Muscle layer of colon (tissue), 2 donors: ENCODE measurements at regions not wholly inside any gene's neighbourhood (a gene's known extent, or its start where the extent isn't known, plus 50 kb on each side); places are given as distances from the start of the nearest gene placed in this dataset.
"Not testable (repeated sequence)": the region's sequence is repeated elsewhere in the genome, so short reads cannot be mapped to it uniquely, and the experiment has no call there.

Experiments
- H3K27ac ChIP-seq: one replicate; pipeline ENCODE4 v1.7.0; 2013; ENCODE audit warnings: low read depth, mild to moderate bottlenecking, low read length, moderate library complexity
- H3K27me3 ChIP-seq, 2 donors: one replicate each; pipeline ENCODE4 v1.7.0; 2013; ENCODE audit warnings: low read length in 2 of 2, mild to moderate bottlenecking in 2 of 2; ENCODE audit not compliant: insufficient read depth in 2 of 2, control insufficient read depth in 1 of 2
- H3K36me3 ChIP-seq: one replicate; pipeline ENCODE4 v1.7.0; 2013; ENCODE audit warnings: mild to moderate bottlenecking, low read length; ENCODE audit not compliant: insufficient read depth
- H3K4me1 ChIP-seq: one replicate; pipeline ENCODE4 v1.7.0; 2013; ENCODE audit warnings: mild to moderate bottlenecking, low read length; ENCODE audit not compliant: insufficient read depth
- H3K4me3 ChIP-seq, 2 donors: one replicate each; pipeline ENCODE4 v1.7.0; 2013; ENCODE audit warnings: low read length in 2 of 2, low read depth in 1 of 2, mild to moderate bottlenecking in 1 of 2, moderate library complexity in 1 of 2
- H3K9ac ChIP-seq: one replicate; pipeline ENCODE4 v1.7.0; 2013; ENCODE audit warnings: low read length
- H3K9me3 ChIP-seq: one replicate; pipeline ENCODE4 v1.7.0; 2013; ENCODE audit warnings: mild to moderate bottlenecking, low read length
- donor health status: abdominal sarcoma.
- donor health status: Adenocarcinoma of cecum.

GRCh38 chr12:60216226-60216625 is 620.4 kb downstream of the SLC16A7 start:
- H3K36me3 ChIP-seq, result no peaks in the 10 kb centered on the region
- H3K27ac ChIP-seq, result no peak overlapping the region
- no peaks in the 10 kb centered on the region for H3K4me1 ChIP-seq
- no peak overlapping the region for H3K9ac ChIP-seq
- no peak overlapping the region for H3K4me3 ChIP-seq
- no peaks in the 10 kb centered on the region for H3K27me3 ChIP-seq
- no peaks in the 10 kb centered on the region for H3K9me3 ChIP-seq

- no peaks in the 10 kb centered on the region for H3K27me3 ChIP-seq
- no peaks in the 10 kb centered on the region for H3K9me3 ChIP-seq
Observed at GRCh38 chr12:60223242-60223641, 627.4 kb downstream of the SLC16A7 start.

GRCh38 chr12:60225216-60226000 is 629.6 kb downstream of the SLC16A7 start:
- H3K36me3 ChIP-seq, result no peaks in the 10 kb centered on the region
- no peak overlapping the region for H3K4me3 ChIP-seq
- no peaks in the 10 kb centered on the region for H3K9me3 ChIP-seq
- H3K27ac ChIP-seq, result no peak overlapping the region
- no peak overlapping the region for H3K9ac ChIP-seq
- no peaks in the 10 kb centered on the region for H3K27me3 ChIP-seq
- no peaks in the 10 kb centered on the region for H3K4me1 ChIP-seq

More at GRCh38 chr12:60223242-60223641, 627.4 kb downstream of the SLC16A7 start:
- no peak overlapping the region for H3K9ac ChIP-seq
- no peak overlapping the region for H3K27ac ChIP-seq
- no peaks in the 10 kb centered on the region for H3K4me1 ChIP-seq
- no peak overlapping the region for H3K4me3 ChIP-seq
- H3K36me3 ChIP-seq, result no peaks in the 10 kb centered on the region

GRCh38 chr12:60227916-60228315 is 632.1 kb downstream of the SLC16A7 start:
- Histone ChIP-seq H3K9ac (no peak overlapping the region), H3K27ac (no peak overlapping the region), H3K9me3 (no peaks in the 10 kb centered on the region), H3K36me3 (no peaks in the 10 kb centered on the region), H3K27me3 (no peaks in the 10 kb centered on the region), H3K4me1 (no peaks in the 10 kb centered on the region), H3K4me3 (no peak overlapping the region)

- Histone ChIP-seq H3K27me3 (no peaks in the 10 kb centered on the region), H3K9me3 (no peaks in the 10 kb centered on the region), H3K4me1 (no peaks in the 10 kb centered on the region), H3K36me3 (no peaks in the 10 kb centered on the region), H3K9ac (no peak overlapping the region), H3K27ac (no peak overlapping the region), H3K4me3 (no peak overlapping the region)
Observed at GRCh38 chr12:60230056-60230455, 634.2 kb downstream of the SLC16A7 start.

GRCh38 chr12:60231303-60231702 is 635.5 kb downstream of the SLC16A7 start:
- no peaks in the 10 kb centered on the region for H3K36me3 ChIP-seq
- no peak overlapping the region for H3K9ac ChIP-seq
- no peaks in the 10 kb centered on the region for H3K27me3 ChIP-seq
- H3K27ac ChIP-seq, result no peak overlapping the region
- H3K4me1 ChIP-seq, result no peaks in the 10 kb centered on the region
- H3K4me3 ChIP-seq, result no peak overlapping the region
- H3K9me3 ChIP-seq, result no peaks in the 10 kb centered on the region

GRCh38 chr12:60231976-60232907 is 636.4 kb downstream of the SLC16A7 start:
- H3K36me3 ChIP-seq, result no peaks in the 10 kb centered on the region

GRCh38 chr12:60234611-60235195 is 638.9 kb downstream of the SLC16A7 start:
- H3K4me3 ChIP-seq, H3K4me1 ChIP-seq, H3K27me3 ChIP-seq, H3K36me3 ChIP-seq, H3K9me3 ChIP-seq, H3K9ac ChIP-seq, H3K27ac ChIP-seq: not testable (repeated sequence)

More at GRCh38 chr12:60231976-60232907, 636.4 kb downstream of the SLC16A7 start:
- no peaks in the 10 kb centered on the region for H3K4me1 ChIP-seq
- H3K27ac ChIP-seq, result no peak overlapping the region
- H3K9me3 ChIP-seq, result no peaks in the 10 kb centered on the region
- no peaks in the 10 kb centered on the region for H3K27me3 ChIP-seq
- H3K4me3 ChIP-seq, result no peak overlapping the region
- H3K9ac ChIP-seq, result no peak overlapping the region

- no peak overlapping the region for H3K4me3 ChIP-seq
- H3K9me3 ChIP-seq, result no peaks in the 10 kb centered on the region
- H3K27ac ChIP-seq, result no peak overlapping the region
- no peak overlapping the region for H3K9ac ChIP-seq
- H3K27me3 ChIP-seq, result no peaks in the 10 kb centered on the region
- H3K4me1 ChIP-seq, result no peaks in the 10 kb centered on the region
- H3K36me3 ChIP-seq, result no peaks in the 10 kb centered on the region
Observed at GRCh38 chr12:60235261-60235660, 639.4 kb downstream of the SLC16A7 start.

- H3K4me3 ChIP-seq, H3K36me3 ChIP-seq, H3K27ac ChIP-seq, H3K27me3 ChIP-seq, H3K9me3 ChIP-seq, H3K9ac ChIP-seq, H3K4me1 ChIP-seq: not testable (repeated sequence)
Observed at GRCh38 chr12:60236416-60236815, 640.6 kb downstream of the SLC16A7 start.

- Histone ChIP-seq H3K27me3 (no peaks in the 10 kb centered on the region), H3K36me3 (no peaks in the 10 kb centered on the region), H3K9ac (no peak overlapping the region), H3K4me1 (no peaks in the 10 kb centered on the region), H3K4me3 (no peak overlapping the region), H3K9me3 (no peaks in the 10 kb centered on the region), H3K27ac (no peak overlapping the region)
Observed at GRCh38 chr12:60240891-60241290, 645.1 kb downstream of the SLC16A7 start.
